Activated T-cell treated with anti-CD3 and anti-CD28 coated beads, Interleukin-2, amount 50 U/mL, for 48 hours (primary cell): ENCODE measurements at regions not wholly inside any gene's neighbourhood (a gene's known extent, or its start where the extent isn't known, plus 50 kb on each side); places are given as distances from the start of the nearest gene placed in this dataset.
"Not testable (repeated sequence)": the region's sequence is repeated elsewhere in the genome, so short reads cannot be mapped to it uniquely, and the experiment has no call there.

Experiments
- DNase-seq, 2 experiments: peaks; one replicate each; pipeline ENCODE4 v3.0.0-alpha.2; 2020

GRCh38 chr6:169142538-169142844, 111.2 kb downstream of the THBS2 start:
- no peak for DNase-seq

GRCh38 chr6:169141671-169142537, 111.7 kb downstream of the THBS2 start:
- no peak for DNase-seq

- no peak for DNase-seq
Measured at GRCh38 chr6:169140986-169141495, 112.6 kb downstream of the THBS2 start.

GRCh38 chr6:169139179-169139971, 114.3 kb downstream of the THBS2 start:
- DNase-seq = no peak

- no peak for DNase-seq
Measured at GRCh38 chr6:169132352-169132940, 121.2 kb downstream of the THBS2 start.

GRCh38 chr6:169131390-169131789, 122.3 kb downstream of the THBS2 start:
- no peak for DNase-seq

- DNase-seq = no peak
Measured at GRCh38 chr6:169130113-169130512, 123.5 kb downstream of the THBS2 start.

GRCh38 chr6:169121013-169121412, 132.6 kb downstream of the THBS2 start:
- DNase-seq = no peak

GRCh38 chr6:169119669-169120068, 134.0 kb downstream of the THBS2 start:
- no peak for DNase-seq

GRCh38 chr6:169118346-169118830, 135.3 kb downstream of the THBS2 start:
- DNase-seq = no peak

- DNase-seq = no peak
Measured at GRCh38 chr6:169117663-169118062, 136.0 kb downstream of the THBS2 start.

GRCh38 chr6:169115632-169116031, 138.0 kb downstream of the THBS2 start:
- DNase-seq = no peak

GRCh38 chr6:169114632-169115031, 139.0 kb downstream of the THBS2 start:
- not testable (repeated sequence) for DNase-seq

GRCh38 chr6:169112483-169113320, 140.9 kb downstream of the THBS2 start:
- no peak for DNase-seq

- no peak for DNase-seq
Measured at GRCh38 chr6:169111203-169111602, 142.4 kb downstream of the THBS2 start.

GRCh38 chr6:169109411-169110220, 144.0 kb downstream of the THBS2 start:
- DNase-seq = no peak

GRCh38 chr6:169108753-169109152, 144.9 kb downstream of the THBS2 start:
- DNase-seq = no peak

GRCh38 chr6:169106176-169106575, 147.5 kb downstream of the THBS2 start:
- no peak for DNase-seq

GRCh38 chr6:169101981-169102380, 151.7 kb downstream of the THBS2 start:
- DNase-seq = no peak

- DNase-seq = no peak
Measured at GRCh38 chr6:169101036-169101805, 152.4 kb downstream of the THBS2 start.
